ENCODE measurements at regions not wholly inside any gene's neighbourhood (a gene's known extent, or its start where the extent isn't known, plus 50 kb on each side); places are given as distances from the start of the nearest gene placed in this dataset.

- TF ChIP-seq CTCF (IDR thresholded peaks at IDR 0.05): no peak
- no peak for TF ChIP-seq POLR2A (IDR thresholded peaks at IDR 0.05)
Measured at GRCh38 chr4:52187603-52188002, 136.5 kb downstream of the SPATA18 start.

Measured in thyroid gland (tissue), 4 donors.